GM23338 (cell line): ENCODE measurements at regions not wholly inside any gene's neighbourhood (a gene's known extent, or its start where the extent isn't known, plus 50 kb on each side); places are given as distances from the start of the nearest gene placed in this dataset.

Experiments
- ATAC-seq: fragments of 200-7000 bp; cut with Tn5 transposase; 3 replicates; pipeline ENCODE4 v1.9.1; 2020
- DNase-seq: peaks from one replicate; pipeline ENCODE4 v3.0.0-alpha.2; 2015; ENCODE audit warnings: low spot score
- H2AFZ ChIP-seq: fragments of 200-600 bp; sonication (generic); 2 replicates; pipeline ENCODE4 v1.8.0; 2016; ENCODE audit warnings: antibody characterized with exemption, mild to moderate bottlenecking, moderate library complexity
- H3F3A ChIP-seq: fragments of 200-600 bp; sonication (generic); replicated peaks from 2 replicates; pipeline ENCODE4 v1.8.0; 2017; ENCODE audit warnings: antibody characterized with exemption, mixed run types, low read depth
- H3K27ac ChIP-seq: fragments of 200-600 bp; sonication (generic); 2 replicates; pipeline ENCODE4 v1.6.1; 2016; ENCODE audit warnings: low read depth
- H3K27me3 ChIP-seq: fragments of 200-600 bp; sonication (generic); 2 replicates; pipeline ENCODE4 v1.8.0; 2016; ENCODE audit warnings: mild to moderate bottlenecking, mixed run types, moderate library complexity; ENCODE audit not compliant: insufficient read depth
- H3K36me3 ChIP-seq: fragments of 200-600 bp; sonication (generic); 2 replicates; pipeline ENCODE4 v1.8.0; 2016; ENCODE audit warnings: mild to moderate bottlenecking; ENCODE audit not compliant: insufficient read depth
- H3K4me1 ChIP-seq: fragments of 200-600 bp; sonication (generic); 2 replicates; pipeline ENCODE4 v1.8.0; 2016; ENCODE audit warnings: mild to moderate bottlenecking, moderate library complexity; ENCODE audit not compliant: insufficient read depth
- H3K4me2 ChIP-seq: fragments of 200-600 bp; sonication (generic); 2 replicates; pipeline ENCODE4 v1.7.1; 2017; ENCODE audit warnings: mixed run types
- H3K4me3 ChIP-seq: fragments of 200-600 bp; sonication (generic); 2 replicates; pipeline ENCODE4 v1.6.1; 2016; ENCODE audit warnings: mixed run types
- H3K79me2 ChIP-seq: fragments of 200-600 bp; sonication (generic); replicated peaks from 2 replicates; pipeline ENCODE4 v1.8.0; 2017; ENCODE audit warnings: mild to moderate bottlenecking; ENCODE audit not compliant: insufficient read depth
- H3K9me2 ChIP-seq: fragments of 200-600 bp; sonication (generic); 2 replicates; pipeline ENCODE4 v1.8.0; 2017; ENCODE audit not compliant: insufficient read depth
- H4K20me1 ChIP-seq: fragments of 200-600 bp; sonication (generic); replicated peaks from 2 replicates; pipeline ENCODE4 v1.8.0; 2017; ENCODE audit warnings: mild to moderate bottlenecking; ENCODE audit not compliant: insufficient read depth
- H3K27ac Mint-ChIP-seq: 2 replicates; pipeline ENCODE4 v1.8.0; 2020; ENCODE audit warnings: inconsistent platforms, mild to moderate bottlenecking, moderate library complexity, mixed read lengths
- H3K27me3 Mint-ChIP-seq: 3 replicates; pipeline ENCODE4 v1.8.0; 2022; ENCODE audit warnings: low read depth, mild to moderate bottlenecking, moderate library complexity, mixed read lengths, inconsistent platforms; ENCODE audit not compliant: insufficient read depth, poor library complexity
- H3K36me3 Mint-ChIP-seq: 3 replicates; pipeline ENCODE4 v1.8.0; 2021; ENCODE audit warnings: low read depth, mild to moderate bottlenecking, inconsistent platforms, moderate library complexity, mixed read lengths
- H3K4me1 Mint-ChIP-seq: 3 replicates; pipeline ENCODE4 v1.8.0; 2020; ENCODE audit warnings: mild to moderate bottlenecking, inconsistent platforms, mixed read lengths
- H3K4me3 Mint-ChIP-seq: 3 replicates; pipeline ENCODE4 v1.8.0; 2021; ENCODE audit warnings: moderate library complexity, mild to moderate bottlenecking, inconsistent platforms, mixed read lengths
- H3K9me3 Mint-ChIP-seq: 3 replicates; pipeline ENCODE4 v1.8.0; 2020; ENCODE audit warnings: moderate library complexity, mild to moderate bottlenecking, inconsistent platforms, mixed read lengths
- CREB1 ChIP-seq: fragments of 250-450 bp; sonication (Bioruptor Pico); IDR thresholded peaks from 2 replicates; pipeline ENCODE4 v1.5.0; 2020; ENCODE audit warnings: low read depth, mild to moderate bottlenecking, moderate library complexity
- EZH2 ChIP-seq: fragments of 200-600 bp; sonication (generic); IDR thresholded peaks from one replicate; pipeline ENCODE4 v1.8.0; 2017; ENCODE audit warnings: antibody characterized with exemption, mild to moderate bottlenecking, low read depth; ENCODE audit not compliant: unreplicated experiment
- EZH2phosphoT487 ChIP-seq: fragments of 200-600 bp; sonication (generic); IDR thresholded peaks from one replicate; pipeline ENCODE4 v1.8.1; 2018; ENCODE audit warnings: antibody characterized with exemption; ENCODE audit not compliant: unreplicated experiment
- JUNB ChIP-seq: IDR thresholded peaks from one replicate; pipeline ENCODE4 v1.6.1; 2016; ENCODE audit warnings: antibody characterized with exemption; ENCODE audit not compliant: unreplicated experiment
- NANOG ChIP-seq: IDR thresholded peaks from 2 replicates; pipeline ENCODE4 v1.6.1; 2016; ENCODE audit warnings: antibody characterized with exemption, borderline replicate concordance
- POLR2AphosphoS5 ChIP-seq: IDR thresholded peaks from 2 replicates; pipeline ENCODE4 v1.6.1; 2016; ENCODE audit warnings: antibody characterized with exemption, low read depth
- STAT1 ChIP-seq: IDR thresholded peaks from one replicate; pipeline ENCODE4 v1.6.1; 2016; ENCODE audit warnings: antibody characterized with exemption; ENCODE audit not compliant: unreplicated experiment
- ZNF114 ChIP-seq: fragments of 250-450 bp; sonication (Bioruptor Pico); IDR thresholded peaks from 2 replicates; pipeline ENCODE4 v1.5.0; 2020; ENCODE audit warnings: mild to moderate bottlenecking, moderate library complexity
- ZNF331 ChIP-seq: fragments of 250-450 bp; sonication (Bioruptor Pico); IDR thresholded peaks from 2 replicates; pipeline ENCODE4 v1.5.0; 2020; ENCODE audit warnings: low read depth, mild to moderate bottlenecking, moderate library complexity
- TF ChIP-seq, protein P1 (sequence below): fragments of 250-450 bp; sonication (Bioruptor Pico); IDR thresholded peaks from 2 replicates; pipeline ENCODE4 v1.5.0; 2020; ENCODE audit warnings: mild to moderate bottlenecking, moderate library complexity
- TF ChIP-seq, protein P2 (sequence below): IDR thresholded peaks from one replicate; pipeline ENCODE4 v1.6.1; 2018; ENCODE audit warnings: antibody characterized with exemption; ENCODE audit not compliant: unreplicated experiment
- TF ChIP-seq, protein P3 (sequence below), 2 experiments: fragments of 200-600 bp in 1 of 2; sonication (generic) in 1 of 2; conservative IDR thresholded peaks; 2 replicates each; pipeline versions ENCODE4 v1.5.1 to v1.6.1; 2016 to 2017; ENCODE audit warnings: antibody characterized with exemption in 2 of 2, low read depth in 2 of 2, mild to moderate bottlenecking in 2 of 2, moderate library complexity in 1 of 2

DNA sequence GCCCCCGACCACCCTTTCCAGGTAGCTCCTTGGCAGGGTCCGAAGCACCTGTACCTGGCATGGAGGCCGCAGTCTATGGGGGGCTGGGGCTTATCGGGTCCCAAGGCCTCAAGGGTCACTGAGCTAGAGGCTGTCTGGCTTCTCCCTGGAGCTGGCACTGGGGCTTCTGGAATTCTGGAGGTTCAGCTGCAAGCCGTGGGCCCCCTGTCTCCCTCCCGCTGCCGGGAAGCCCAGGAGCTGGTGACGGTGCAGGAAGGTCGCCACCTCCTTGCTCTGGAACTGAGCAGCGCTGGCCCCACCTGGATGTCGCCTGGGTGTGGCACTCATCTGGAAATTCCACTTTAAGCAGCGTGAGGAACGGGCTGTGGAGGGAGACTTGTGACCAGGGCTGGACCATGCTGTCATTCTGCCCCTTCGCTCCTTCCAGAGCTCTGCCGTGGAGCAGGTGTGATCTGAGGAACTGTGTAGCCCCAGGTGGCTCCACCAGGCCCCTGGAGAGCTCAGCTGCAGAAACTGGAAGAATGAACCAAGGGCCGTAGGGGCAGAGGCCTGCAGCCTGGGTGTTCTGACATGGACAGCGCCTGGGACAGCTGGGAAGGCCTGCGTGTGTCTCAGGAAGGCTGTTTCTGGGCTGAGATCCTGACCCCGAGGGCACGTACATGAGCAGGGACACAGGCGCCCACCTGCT is 129.7 kb upstream of the PPP2R2D start (continued):
- TF ChIP-seq, protein P1, sequence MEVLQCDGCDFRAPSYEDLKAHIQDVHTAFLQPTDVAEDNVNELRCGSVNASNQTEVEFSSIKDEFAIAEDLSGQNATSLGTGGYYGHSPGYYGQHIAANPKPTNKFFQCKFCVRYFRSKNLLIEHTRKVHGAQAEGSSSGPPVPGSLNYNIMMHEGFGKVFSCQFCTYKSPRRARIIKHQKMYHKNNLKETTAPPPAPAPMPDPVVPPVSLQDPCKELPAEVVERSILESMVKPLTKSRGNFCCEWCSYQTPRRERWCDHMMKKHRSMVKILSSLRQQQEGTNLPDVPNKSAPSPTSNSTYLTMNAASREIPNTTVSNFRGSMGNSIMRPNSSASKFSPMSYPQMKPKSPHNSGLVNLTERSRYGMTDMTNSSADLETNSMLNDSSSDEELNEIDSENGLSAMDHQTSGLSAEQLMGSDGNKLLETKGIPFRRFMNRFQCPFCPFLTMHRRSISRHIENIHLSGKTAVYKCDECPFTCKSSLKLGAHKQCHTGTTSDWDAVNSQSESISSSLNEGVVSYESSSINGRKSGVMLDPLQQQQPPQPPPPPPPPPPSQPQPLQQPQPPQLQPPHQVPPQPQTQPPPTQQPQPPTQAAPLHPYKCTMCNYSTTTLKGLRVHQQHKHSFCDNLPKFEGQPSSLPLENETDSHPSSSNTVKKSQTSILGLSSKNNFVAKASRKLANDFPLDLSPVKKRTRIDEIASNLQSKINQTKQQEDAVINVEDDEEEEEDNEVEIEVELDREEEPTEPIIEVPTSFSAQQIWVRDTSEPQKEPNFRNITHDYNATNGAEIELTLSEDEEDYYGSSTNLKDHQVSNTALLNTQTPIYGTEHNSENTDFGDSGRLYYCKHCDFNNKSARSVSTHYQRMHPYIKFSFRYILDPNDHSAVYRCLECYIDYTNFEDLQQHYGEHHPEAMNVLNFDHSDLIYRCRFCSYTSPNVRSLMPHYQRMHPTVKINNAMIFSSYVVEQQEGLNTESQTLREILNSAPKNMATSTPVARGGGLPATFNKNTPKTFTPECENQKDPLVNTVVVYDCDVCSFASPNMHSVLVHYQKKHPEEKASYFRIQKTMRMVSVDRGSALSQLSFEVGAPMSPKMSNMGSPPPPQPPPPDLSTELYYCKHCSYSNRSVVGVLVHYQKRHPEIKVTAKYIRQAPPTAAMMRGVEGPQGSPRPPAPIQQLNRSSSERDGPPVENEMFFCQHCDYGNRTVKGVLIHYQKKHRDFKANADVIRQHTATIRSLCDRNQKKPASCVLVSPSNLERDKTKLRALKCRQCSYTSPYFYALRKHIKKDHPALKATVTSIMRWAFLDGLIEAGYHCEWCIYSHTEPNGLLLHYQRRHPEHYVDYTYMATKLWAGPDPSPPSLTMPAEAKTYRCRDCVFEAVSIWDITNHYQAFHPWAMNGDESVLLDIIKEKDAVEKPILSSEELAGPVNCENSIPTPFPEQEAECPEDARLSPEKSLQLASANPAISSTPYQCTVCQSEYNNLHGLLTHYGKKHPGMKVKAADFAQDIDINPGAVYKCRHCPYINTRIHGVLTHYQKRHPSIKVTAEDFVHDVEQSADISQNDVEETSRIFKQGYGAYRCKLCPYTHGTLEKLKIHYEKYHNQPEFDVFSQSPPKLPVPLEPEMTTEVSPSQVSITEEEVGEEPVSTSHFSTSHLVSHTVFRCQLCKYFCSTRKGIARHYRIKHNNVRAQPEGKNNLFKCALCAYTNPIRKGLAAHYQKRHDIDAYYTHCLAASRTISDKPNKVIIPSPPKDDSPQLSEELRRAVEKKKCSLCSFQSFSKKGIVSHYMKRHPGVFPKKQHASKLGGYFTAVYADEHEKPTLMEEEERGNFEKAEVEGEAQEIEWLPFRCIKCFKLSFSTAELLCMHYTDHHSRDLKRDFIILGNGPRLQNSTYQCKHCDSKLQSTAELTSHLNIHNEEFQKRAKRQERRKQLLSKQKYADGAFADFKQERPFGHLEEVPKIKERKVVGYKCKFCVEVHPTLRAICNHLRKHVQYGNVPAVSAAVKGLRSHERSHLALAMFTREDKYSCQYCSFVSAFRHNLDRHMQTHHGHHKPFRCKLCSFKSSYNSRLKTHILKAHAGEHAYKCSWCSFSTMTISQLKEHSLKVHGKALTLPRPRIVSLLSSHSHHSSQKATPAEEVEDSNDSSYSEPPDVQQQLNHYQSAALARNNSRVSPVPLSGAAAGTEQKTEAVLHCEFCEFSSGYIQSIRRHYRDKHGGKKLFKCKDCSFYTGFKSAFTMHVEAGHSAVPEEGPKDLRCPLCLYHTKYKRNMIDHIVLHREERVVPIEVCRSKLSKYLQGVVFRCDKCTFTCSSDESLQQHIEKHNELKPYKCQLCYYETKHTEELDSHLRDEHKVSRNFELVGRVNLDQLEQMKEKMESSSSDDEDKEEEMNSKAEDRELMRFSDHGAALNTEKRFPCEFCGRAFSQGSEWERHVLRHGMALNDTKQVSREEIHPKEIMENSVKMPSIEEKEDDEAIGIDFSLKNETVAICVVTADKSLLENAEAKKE (CRISPR knock-in tag): no peak

DNA sequence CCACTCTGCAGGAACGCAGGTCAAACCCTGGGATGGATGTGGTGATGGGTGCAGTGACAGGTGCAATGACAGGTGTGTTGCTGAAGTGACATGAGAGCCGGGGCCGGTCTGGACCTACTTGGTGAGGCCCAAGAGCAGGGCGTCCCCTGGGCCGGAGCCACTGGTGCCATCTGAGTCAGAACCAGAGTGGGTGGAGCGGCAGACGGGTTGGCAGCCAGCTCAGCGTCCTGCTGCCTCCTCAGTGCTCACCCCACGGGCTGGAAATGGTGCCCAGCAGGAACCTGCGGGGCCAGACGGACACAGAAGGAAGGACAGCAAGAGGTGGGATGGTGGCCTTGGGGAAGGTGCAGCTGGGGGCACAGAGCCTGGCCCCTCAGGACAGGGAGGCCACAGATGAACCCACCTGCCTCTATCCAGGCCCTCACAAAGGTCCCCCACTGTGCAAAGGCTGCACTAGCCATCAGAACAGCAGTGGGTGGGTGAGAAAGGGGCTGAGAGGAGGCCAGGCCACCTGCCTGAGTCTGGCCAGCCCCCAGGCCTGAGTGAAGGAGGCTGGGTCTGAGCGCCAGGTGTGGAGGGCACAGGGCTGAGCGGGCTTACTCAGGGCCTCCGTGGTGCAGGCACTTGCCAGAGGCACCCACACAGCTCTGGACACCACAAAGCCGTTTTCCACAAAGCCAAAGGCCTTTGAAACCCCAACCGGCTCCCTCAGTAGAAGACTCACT is 129.0 kb upstream of the PPP2R2D start:
- Histone ChIP-seq H3K4me1 (no peaks in the 10 kb centered on the region), H3K27me3 (no peaks in the 10 kb centered on the region), H3K27ac (no peak overlapping the region), H2AFZ (no peak overlapping the region), H3K4me3 (no peak overlapping the region), H3K79me2 (no peaks in the 10 kb centered on the region), H3K9me2 (peaks cover 5% of the 10 kb centered on the region; the same call in 1 of the 2 replicates), H3K36me3 (no peaks in the 10 kb centered on the region), H4K20me1 (no peaks in the 10 kb centered on the region), H3K4me2 (no peak overlapping the region), H3F3A (no peaks in the 10 kb centered on the region)
- Mint-ChIP-seq H3K9me3 (peaks cover 22% of the 10 kb centered on the region), H3K27me3 (peaks cover 12% of the 10 kb centered on the region), H3K4me1 (peaks cover 14% of the 10 kb centered on the region), H3K4me3 (no peak overlapping the region), H3K27ac (no peak overlapping the region), H3K36me3 (peaks cover 17% of the 10 kb centered on the region; the same call in 2 of the 3 replicates)
- DNase-seq (no peak), ATAC-seq (no peak)
- TF ChIP-seq, protein P2, sequence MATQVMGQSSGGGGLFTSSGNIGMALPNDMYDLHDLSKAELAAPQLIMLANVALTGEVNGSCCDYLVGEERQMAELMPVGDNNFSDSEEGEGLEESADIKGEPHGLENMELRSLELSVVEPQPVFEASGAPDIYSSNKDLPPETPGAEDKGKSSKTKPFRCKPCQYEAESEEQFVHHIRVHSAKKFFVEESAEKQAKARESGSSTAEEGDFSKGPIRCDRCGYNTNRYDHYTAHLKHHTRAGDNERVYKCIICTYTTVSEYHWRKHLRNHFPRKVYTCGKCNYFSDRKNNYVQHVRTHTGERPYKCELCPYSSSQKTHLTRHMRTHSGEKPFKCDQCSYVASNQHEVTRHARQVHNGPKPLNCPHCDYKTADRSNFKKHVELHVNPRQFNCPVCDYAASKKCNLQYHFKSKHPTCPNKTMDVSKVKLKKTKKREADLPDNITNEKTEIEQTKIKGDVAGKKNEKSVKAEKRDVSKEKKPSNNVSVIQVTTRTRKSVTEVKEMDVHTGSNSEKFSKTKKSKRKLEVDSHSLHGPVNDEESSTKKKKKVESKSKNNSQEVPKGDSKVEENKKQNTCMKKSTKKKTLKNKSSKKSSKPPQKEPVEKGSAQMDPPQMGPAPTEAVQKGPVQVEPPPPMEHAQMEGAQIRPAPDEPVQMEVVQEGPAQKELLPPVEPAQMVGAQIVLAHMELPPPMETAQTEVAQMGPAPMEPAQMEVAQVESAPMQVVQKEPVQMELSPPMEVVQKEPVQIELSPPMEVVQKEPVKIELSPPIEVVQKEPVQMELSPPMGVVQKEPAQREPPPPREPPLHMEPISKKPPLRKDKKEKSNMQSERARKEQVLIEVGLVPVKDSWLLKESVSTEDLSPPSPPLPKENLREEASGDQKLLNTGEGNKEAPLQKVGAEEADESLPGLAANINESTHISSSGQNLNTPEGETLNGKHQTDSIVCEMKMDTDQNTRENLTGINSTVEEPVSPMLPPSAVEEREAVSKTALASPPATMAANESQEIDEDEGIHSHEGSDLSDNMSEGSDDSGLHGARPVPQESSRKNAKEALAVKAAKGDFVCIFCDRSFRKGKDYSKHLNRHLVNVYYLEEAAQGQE: no peak
- TF ChIP-seq EZH2phosphoT487: no peak
- no peak for TF ChIP-seq CREB1 (CRISPR knock-in tag)
- TF ChIP-seq, protein P3, sequence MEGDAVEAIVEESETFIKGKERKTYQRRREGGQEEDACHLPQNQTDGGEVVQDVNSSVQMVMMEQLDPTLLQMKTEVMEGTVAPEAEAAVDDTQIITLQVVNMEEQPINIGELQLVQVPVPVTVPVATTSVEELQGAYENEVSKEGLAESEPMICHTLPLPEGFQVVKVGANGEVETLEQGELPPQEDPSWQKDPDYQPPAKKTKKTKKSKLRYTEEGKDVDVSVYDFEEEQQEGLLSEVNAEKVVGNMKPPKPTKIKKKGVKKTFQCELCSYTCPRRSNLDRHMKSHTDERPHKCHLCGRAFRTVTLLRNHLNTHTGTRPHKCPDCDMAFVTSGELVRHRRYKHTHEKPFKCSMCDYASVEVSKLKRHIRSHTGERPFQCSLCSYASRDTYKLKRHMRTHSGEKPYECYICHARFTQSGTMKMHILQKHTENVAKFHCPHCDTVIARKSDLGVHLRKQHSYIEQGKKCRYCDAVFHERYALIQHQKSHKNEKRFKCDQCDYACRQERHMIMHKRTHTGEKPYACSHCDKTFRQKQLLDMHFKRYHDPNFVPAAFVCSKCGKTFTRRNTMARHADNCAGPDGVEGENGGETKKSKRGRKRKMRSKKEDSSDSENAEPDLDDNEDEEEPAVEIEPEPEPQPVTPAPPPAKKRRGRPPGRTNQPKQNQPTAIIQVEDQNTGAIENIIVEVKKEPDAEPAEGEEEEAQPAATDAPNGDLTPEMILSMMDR (conservative IDR thresholded peaks at IDR 0.05; ENCODE audit: low read depth in 2 of 2): no peak
- TF ChIP-seq NANOG: no peak
- TF ChIP-seq ZNF114 (CRISPR knock-in tag): no peak
- no peak for TF ChIP-seq ZNF331 (CRISPR knock-in tag)
- TF ChIP-seq POLR2AphosphoS5: no peak
- TF ChIP-seq EZH2: no peak
- no peak for TF ChIP-seq JUNB
- no peak for TF ChIP-seq STAT1
